Esophagus (tissue), 2 donors: ENCODE measurements at regions not wholly inside any gene's neighbourhood (a gene's known extent, or its start where the extent isn't known, plus 50 kb on each side); places are given as distances from the start of the nearest gene placed in this dataset.

ENCODE experiments used
- H3K27ac ChIP-seq, 2 donors: one replicate each; pipeline ENCODE4 v1.5.1; 2013; ENCODE audit warnings: low read depth in 2 of 2, mild to moderate bottlenecking in 2 of 2, inconsistent platforms in 1 of 2, low read length in 1 of 2, moderate library complexity in 1 of 2
- H3K27me3 ChIP-seq, 2 donors: one replicate each; pipeline ENCODE4 v1.6.1; 2013; ENCODE audit warnings: low read length in 2 of 2, control low read depth in 1 of 2, mild to moderate bottlenecking in 1 of 2; ENCODE audit not compliant: insufficient read depth in 2 of 2, control insufficient read depth in 1 of 2
- H3K36me3 ChIP-seq, 2 donors: one replicate each; pipeline ENCODE4 v1.6.1; 2013; ENCODE audit warnings: low read length in 1 of 2; ENCODE audit not compliant: control insufficient read depth in 2 of 2, insufficient read depth in 2 of 2
- H3K4me1 ChIP-seq, 2 donors: one replicate each; pipeline ENCODE4 v1.6.1; 2013; ENCODE audit warnings: low read length in 1 of 2; ENCODE audit not compliant: control insufficient read depth in 2 of 2, insufficient read depth in 2 of 2
- H3K4me3 ChIP-seq, 2 donors: one replicate each; pipeline ENCODE4 v1.5.1; 2013; ENCODE audit warnings: low read length in 2 of 2, mild to moderate bottlenecking in 2 of 2, low read depth in 1 of 2, moderate library complexity in 1 of 2
- H3K9me3 ChIP-seq, 2 donors: one replicate each; pipeline ENCODE4 v1.6.1; 2013; ENCODE audit warnings: mild to moderate bottlenecking in 2 of 2, low read depth in 1 of 2, low read length in 1 of 2, moderate library complexity in 1 of 2; ENCODE audit not compliant: control insufficient read depth in 2 of 2, insufficient read depth in 1 of 2
- WGBS, 2 donors: extraction: QIAGEN DNeasy Blood & Tissue Kit; methylation state at CpG; one replicate each; pipeline ENCODE4 v1.1.7; 2013; 5-methylcytosine and 5-hydroxymethylcytosine counted together
- donor health status: healthy with polysubstance abuse.
- donor health status: Bipolar disorder and iron deficiency.

DNA sequence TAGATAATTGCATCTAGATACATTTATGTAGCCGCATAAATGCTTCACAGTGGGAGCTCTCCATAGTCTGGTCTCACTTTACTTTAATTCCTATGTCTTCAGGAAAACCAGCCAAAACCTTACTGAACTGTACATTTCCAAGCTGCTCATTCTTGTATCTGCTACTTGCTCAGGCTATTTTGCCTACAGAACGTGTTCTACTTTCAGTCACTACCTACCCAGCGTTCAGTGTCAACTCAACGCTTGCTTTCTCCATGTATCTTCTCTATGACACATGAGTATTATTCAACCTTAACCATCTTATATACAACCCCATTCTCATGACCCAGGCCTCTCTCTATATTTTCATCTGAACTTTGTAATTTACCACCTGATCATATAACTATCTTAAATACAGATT lies 101.9 kb downstream of the KLF12 start:
- Histone ChIP-seq H3K9me3 (no peaks in the 10 kb centered on the region), H3K27ac (no peak overlapping the region), H3K27me3 (no peaks in the 10 kb centered on the region), H3K4me3 (no peak overlapping the region), H3K36me3 (no peaks in the 10 kb centered on the region), H3K4me1 (no peaks in the 10 kb centered on the region)
- 92 to 94% methylated on average over 4 of the region's 4 CpGs for WGBS, 2 donors

- Histone ChIP-seq H3K4me1 (no peaks in the 10 kb centered on the region), H3K27me3 (no peaks in the 10 kb centered on the region), H3K36me3 (no peaks in the 10 kb centered on the region), H3K27ac (no peak overlapping the region), H3K9me3 (no peaks in the 10 kb centered on the region), H3K4me3 (no peak overlapping the region)
- WGBS, 2 donors, result 84 to 86% methylated on average over 4 of the region's 4 CpGs
Observed at GRCh38 chr13:74027161-74027779, 106.9 kb downstream of the KLF12 start.

DNA sequence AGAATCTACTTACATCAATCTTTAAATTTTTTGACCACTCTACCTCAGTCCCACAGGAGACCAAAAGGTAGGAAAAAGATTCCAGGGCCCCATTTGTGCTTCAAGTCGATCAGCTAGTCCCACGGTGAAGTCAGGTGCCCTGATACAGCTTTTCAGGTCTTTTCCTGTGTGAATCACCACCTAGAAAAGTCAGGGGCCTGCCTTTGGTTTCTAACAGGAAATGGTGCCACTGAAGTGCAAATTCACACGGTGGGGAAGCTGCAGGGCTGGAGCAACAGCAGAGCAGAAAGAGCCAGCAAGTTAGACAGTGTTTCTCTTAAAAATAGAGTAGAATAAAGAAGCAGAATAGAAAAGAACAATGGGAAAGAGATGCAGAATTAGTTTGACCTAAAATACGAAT lies 107.5 kb downstream of the KLF12 start:
- H3K36me3 ChIP-seq, result no peaks in the 10 kb centered on the region
- no peak overlapping the region for H3K27ac ChIP-seq
- H3K27me3 ChIP-seq, result no peaks in the 10 kb centered on the region
- 52 to 57% methylated on average over 4 of the region's 4 CpGs for WGBS, 2 donors
- H3K4me3 ChIP-seq, result no peak overlapping the region
- no peaks in the 10 kb centered on the region for H3K4me1 ChIP-seq
- no peaks in the 10 kb centered on the region for H3K9me3 ChIP-seq

DNA sequence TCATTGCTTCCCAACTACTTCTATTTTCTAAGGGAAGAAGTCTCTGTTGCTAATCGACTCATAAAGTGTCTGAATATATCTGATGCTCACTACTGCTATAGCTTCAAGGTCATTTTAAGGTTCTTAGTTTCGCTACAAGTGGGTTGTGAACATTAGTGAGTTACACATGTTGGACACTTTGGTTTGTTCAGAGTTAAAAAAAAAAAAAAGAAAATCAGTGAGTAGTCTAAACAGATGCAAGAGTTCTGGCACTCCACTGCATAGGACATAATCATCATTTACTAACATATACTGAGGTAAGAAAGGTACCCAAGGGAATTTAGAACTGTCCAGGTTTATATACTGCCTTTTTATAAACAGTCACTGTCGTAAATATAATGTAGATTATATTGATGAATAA lies 108.8 kb downstream of the KLF12 start:
- Histone ChIP-seq H3K9me3 (no peaks in the 10 kb centered on the region), H3K4me3 (no peak overlapping the region), H3K27ac (no peak overlapping the region), H3K27me3 (no peaks in the 10 kb centered on the region), H3K36me3 (no peaks in the 10 kb centered on the region), H3K4me1 (no peaks in the 10 kb centered on the region)
- 72 to 76% methylated on average over 3 of the region's 3 CpGs for WGBS, 2 donors

DNA sequence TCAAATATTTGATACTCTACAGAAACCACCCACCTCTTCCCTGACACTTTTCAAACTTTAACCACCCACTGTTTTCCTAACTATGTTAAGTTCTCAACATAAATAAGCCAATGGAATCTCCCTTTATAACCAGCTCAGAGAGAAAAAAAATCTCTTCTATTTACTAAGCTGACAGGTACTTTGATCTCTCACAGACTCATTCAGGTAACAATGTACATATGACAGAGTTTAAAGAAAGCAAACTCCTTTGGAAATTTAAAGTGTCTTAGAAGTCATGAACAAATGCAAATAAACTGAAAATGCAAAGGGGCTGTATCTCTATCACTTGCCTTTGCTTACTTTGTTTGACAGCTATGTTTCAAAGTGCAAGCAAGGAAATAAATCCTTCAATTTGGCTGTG lies 109.3 kb downstream of the KLF12 start:
- Histone ChIP-seq H3K27ac (no peak overlapping the region), H3K9me3 (no peaks in the 10 kb centered on the region), H3K36me3 (no peaks in the 10 kb centered on the region), H3K4me3 (no peak overlapping the region), H3K27me3 (no peaks in the 10 kb centered on the region), H3K4me1 (no peaks in the 10 kb centered on the region)

DNA sequence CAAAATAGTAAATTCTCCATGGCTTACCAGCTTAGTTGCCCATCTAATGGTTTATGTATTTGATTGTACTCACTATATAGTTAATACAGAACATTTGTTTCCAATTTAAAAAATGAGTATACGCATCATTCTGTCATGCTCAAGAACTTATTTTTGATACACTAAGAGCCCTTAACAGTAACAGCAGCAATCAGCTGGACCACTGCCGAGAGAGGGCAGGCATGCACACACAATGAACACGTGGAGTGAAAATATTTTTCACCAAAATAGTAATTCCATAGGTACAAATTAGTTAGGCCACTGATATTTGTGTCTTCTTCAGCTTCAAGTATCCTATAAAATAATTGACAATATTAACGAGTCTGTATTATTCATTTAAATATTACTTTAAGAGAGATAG lies 109.9 kb downstream of the KLF12 start:
- H3K9me3 ChIP-seq, result no peaks in the 10 kb centered on the region
- no peaks in the 10 kb centered on the region for H3K27me3 ChIP-seq
- H3K36me3 ChIP-seq, result no peaks in the 10 kb centered on the region
- no peak overlapping the region for H3K27ac ChIP-seq
- no peak overlapping the region for H3K4me3 ChIP-seq
- WGBS, 2 donors, result 67 to 71% methylated on average over 4 of the region's 4 CpGs
- H3K4me1 ChIP-seq, result no peaks in the 10 kb centered on the region

- WGBS, 2 donors, result 92 to 98% methylated on average over 2 of the region's 2 CpGs
Observed at GRCh38 chr13:74023484-74023883, 110.7 kb downstream of the KLF12 start.

DNA sequence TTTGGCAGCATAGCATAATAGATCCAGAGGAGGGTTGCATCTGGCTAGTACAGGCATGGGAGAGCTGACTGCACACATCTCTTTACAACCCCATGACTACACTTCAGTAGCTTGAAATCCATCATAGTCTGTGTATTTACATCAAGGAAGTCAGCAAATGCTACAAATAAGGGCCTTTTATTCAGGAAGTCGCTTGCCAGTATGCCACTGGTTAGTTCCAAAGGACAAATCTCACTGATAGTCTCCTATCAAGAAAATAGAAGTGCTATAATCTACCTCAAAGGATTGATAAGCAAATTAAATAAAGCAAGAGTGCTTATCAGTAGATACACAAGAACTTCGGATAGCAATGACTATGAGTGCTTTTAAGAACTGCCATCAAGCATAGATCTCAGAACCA lies 112.7 kb downstream of the KLF12 start:
- Histone ChIP-seq H3K27ac (no peak overlapping the region), H3K36me3 (no peaks in the 10 kb centered on the region), H3K9me3 (no peaks in the 10 kb centered on the region), H3K4me1 (no peaks in the 10 kb centered on the region), H3K4me3 (no peak overlapping the region), H3K27me3 (no peaks in the 10 kb centered on the region)
- WGBS, 2 donors, result 64 to 87% methylated on average over 2 of the region's 2 CpGs

More at GRCh38 chr13:74023484-74023883, 110.7 kb downstream of the KLF12 start:
- no peak overlapping the region for H3K4me3 ChIP-seq
- H3K27ac ChIP-seq, result no peak overlapping the region
- H3K36me3 ChIP-seq, result no peaks in the 10 kb centered on the region
- no peaks in the 10 kb centered on the region for H3K4me1 ChIP-seq
- H3K27me3 ChIP-seq, result no peaks in the 10 kb centered on the region
- H3K9me3 ChIP-seq, result no peaks in the 10 kb centered on the region

- WGBS, 2 donors, result 76 to 97% methylated on average over 1 of the region's 1 CpG
- Histone ChIP-seq H3K27ac (no peak overlapping the region), H3K4me3 (no peak overlapping the region), H3K4me1 (no peaks in the 10 kb centered on the region), H3K27me3 (no peaks in the 10 kb centered on the region), H3K36me3 (no peaks in the 10 kb centered on the region), H3K9me3 (no peaks in the 10 kb centered on the region)
Observed at GRCh38 chr13:74018062-74018431, 116.2 kb downstream of the KLF12 start.

DNA sequence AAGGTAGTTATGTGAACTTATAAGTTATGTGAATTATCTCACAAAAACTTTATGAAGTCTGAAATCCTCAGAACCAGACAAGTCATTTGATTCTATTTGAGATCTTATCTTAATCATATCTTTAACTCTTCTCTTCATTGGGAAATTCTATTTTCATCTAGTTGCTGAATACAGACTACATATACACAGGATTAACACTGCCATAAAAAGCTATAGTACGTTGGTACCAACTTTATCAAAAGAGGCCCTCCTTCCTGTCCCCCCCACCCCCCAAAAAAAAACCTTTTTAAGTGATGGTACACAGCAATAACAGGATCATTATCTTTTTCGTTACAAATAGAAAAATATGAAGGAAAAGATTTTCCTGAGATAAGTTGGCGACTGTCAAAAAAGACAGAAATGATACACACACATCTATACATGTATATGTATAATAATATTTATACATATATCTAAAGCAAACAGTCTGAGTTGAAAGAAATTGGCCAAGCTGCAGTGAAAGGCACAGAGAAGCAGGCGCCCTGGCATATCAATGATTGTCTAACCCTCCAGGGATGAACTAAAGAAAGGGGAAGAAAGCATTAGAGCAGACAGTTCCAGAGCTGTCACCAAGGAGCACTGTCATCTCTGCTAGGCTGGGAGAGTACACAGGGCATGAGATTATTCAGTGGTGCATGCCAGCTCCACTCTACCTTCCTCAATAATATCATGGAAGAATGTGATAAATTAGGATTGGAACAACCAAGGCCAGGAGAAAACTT lies 116.7 kb downstream of the KLF12 start:
- Histone ChIP-seq H3K4me1 (no peaks in the 10 kb centered on the region), H3K4me3 (no peak overlapping the region), H3K36me3 (no peaks in the 10 kb centered on the region), H3K9me3 (no peaks in the 10 kb centered on the region), H3K27me3 (no peaks in the 10 kb centered on the region), H3K27ac (no peak overlapping the region)
- 79% methylated on average over 4 of the region's 4 CpGs for WGBS, 2 donors
